ENCODE measurements at regions not wholly inside any gene's neighbourhood (a gene's known extent, or its start where the extent isn't known, plus 50 kb on each side); places are given as distances from the start of the nearest gene placed in this dataset.

GRCh38 chr7:97270280-97270679 lies 152.8 kb downstream of the SDHAF3 start:
- no peak for TF ChIP-seq ESRRA (CRISPR knock-in tag; IDR thresholded peaks at IDR 0.05; ENCODE audit: borderline replicate concordance)
- TF ChIP-seq, protein P1, sequence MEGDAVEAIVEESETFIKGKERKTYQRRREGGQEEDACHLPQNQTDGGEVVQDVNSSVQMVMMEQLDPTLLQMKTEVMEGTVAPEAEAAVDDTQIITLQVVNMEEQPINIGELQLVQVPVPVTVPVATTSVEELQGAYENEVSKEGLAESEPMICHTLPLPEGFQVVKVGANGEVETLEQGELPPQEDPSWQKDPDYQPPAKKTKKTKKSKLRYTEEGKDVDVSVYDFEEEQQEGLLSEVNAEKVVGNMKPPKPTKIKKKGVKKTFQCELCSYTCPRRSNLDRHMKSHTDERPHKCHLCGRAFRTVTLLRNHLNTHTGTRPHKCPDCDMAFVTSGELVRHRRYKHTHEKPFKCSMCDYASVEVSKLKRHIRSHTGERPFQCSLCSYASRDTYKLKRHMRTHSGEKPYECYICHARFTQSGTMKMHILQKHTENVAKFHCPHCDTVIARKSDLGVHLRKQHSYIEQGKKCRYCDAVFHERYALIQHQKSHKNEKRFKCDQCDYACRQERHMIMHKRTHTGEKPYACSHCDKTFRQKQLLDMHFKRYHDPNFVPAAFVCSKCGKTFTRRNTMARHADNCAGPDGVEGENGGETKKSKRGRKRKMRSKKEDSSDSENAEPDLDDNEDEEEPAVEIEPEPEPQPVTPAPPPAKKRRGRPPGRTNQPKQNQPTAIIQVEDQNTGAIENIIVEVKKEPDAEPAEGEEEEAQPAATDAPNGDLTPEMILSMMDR (IDR thresholded peaks at IDR 0.05) = no peak
- no peak for TF ChIP-seq ELF4 (CRISPR knock-in tag; IDR thresholded peaks at IDR 0.05; ENCODE audit: low read depth)
- TF ChIP-seq, protein P2, sequence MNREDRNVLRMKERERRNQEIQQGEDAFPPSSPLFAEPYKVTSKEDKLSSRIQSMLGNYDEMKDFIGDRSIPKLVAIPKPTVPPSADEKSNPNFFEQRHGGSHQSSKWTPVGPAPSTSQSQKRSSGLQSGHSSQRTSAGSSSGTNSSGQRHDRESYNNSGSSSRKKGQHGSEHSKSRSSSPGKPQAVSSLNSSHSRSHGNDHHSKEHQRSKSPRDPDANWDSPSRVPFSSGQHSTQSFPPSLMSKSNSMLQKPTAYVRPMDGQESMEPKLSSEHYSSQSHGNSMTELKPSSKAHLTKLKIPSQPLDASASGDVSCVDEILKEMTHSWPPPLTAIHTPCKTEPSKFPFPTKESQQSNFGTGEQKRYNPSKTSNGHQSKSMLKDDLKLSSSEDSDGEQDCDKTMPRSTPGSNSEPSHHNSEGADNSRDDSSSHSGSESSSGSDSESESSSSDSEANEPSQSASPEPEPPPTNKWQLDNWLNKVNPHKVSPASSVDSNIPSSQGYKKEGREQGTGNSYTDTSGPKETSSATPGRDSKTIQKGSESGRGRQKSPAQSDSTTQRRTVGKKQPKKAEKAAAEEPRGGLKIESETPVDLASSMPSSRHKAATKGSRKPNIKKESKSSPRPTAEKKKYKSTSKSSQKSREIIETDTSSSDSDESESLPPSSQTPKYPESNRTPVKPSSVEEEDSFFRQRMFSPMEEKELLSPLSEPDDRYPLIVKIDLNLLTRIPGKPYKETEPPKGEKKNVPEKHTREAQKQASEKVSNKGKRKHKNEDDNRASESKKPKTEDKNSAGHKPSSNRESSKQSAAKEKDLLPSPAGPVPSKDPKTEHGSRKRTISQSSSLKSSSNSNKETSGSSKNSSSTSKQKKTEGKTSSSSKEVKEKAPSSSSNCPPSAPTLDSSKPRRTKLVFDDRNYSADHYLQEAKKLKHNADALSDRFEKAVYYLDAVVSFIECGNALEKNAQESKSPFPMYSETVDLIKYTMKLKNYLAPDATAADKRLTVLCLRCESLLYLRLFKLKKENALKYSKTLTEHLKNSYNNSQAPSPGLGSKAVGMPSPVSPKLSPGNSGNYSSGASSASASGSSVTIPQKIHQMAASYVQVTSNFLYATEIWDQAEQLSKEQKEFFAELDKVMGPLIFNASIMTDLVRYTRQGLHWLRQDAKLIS (CRISPR knock-in tag; IDR thresholded peaks at IDR 0.05; ENCODE audit: borderline replicate concordance) = no peak
- TF ChIP-seq CREB1 (CRISPR knock-in tag; IDR thresholded peaks at IDR 0.05) = no peak
- no peak for TF ChIP-seq RELA (CRISPR knock-in tag; IDR thresholded peaks at IDR 0.05; ENCODE audit: borderline replicate concordance)
- no peak for TF ChIP-seq ATF1 (CRISPR knock-in tag; IDR thresholded peaks at IDR 0.05)
- TF ChIP-seq, protein P3, sequence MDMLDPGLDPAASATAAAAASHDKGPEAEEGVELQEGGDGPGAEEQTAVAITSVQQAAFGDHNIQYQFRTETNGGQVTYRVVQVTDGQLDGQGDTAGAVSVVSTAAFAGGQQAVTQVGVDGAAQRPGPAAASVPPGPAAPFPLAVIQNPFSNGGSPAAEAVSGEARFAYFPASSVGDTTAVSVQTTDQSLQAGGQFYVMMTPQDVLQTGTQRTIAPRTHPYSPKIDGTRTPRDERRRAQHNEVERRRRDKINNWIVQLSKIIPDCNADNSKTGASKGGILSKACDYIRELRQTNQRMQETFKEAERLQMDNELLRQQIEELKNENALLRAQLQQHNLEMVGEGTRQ (CRISPR knock-in tag; IDR thresholded peaks at IDR 0.05) = no peak
- no peak for TF ChIP-seq FOXK1 (CRISPR knock-in tag; IDR thresholded peaks at IDR 0.05)
- TF ChIP-seq TEAD4 (CRISPR knock-in tag; IDR thresholded peaks at IDR 0.05) = no peak
- TF ChIP-seq, protein P4, sequence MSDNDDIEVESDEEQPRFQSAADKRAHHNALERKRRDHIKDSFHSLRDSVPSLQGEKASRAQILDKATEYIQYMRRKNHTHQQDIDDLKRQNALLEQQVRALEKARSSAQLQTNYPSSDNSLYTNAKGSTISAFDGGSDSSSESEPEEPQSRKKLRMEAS (CRISPR knock-in tag; IDR thresholded peaks at IDR 0.05) = no peak
- no peak for TF ChIP-seq ATF6 (CRISPR knock-in tag; IDR thresholded peaks at IDR 0.05)

Data from WTC11 (cell line).